Loucy (cell line): ENCODE measurements at regions not wholly inside any gene's neighbourhood (a gene's known extent, or its start where the extent isn't known, plus 50 kb on each side); places are given as distances from the start of the nearest gene placed in this dataset.

Experiments
- CTCF ChIP-seq: fragments of 200-600 bp; sonication (generic); conservative IDR thresholded peaks from 2 replicates; pipeline ENCODE4 v1.5.1; 2014; ENCODE audit warnings: mild to moderate bottlenecking, antibody characterized with exemption, low read length
- EZH2phosphoT487 ChIP-seq: fragments of 200-600 bp; IDR thresholded peaks from 2 replicates; pipeline ENCODE4 v1.6.1; 2018; ENCODE audit warnings: antibody characterized with exemption, mild to moderate bottlenecking, moderate library complexity, borderline replicate concordance

GRCh38 chr2:102943251-102943650, 181.4 kb downstream of the TMEM182 start:
- TF ChIP-seq CTCF (no peak), EZH2phosphoT487 (no peak)
